Lower leg skin (tissue), 4 donors: ENCODE measurements at regions not wholly inside any gene's neighbourhood (a gene's known extent, or its start where the extent isn't known, plus 50 kb on each side); places are given as distances from the start of the nearest gene placed in this dataset.

Experiments used
- DNase-seq, 2 donors: peaks; one replicate each; pipeline ENCODE4 v3.0.0-alpha.2; 2019; ENCODE audit warnings: low spot score in 2 of 2
- H3K4me3 ChIP-seq: fragments of 200-600 bp; sonication (generic); 2 replicates; pipeline ENCODE4 v1.5.1; 2017; ENCODE audit warnings: mild to moderate bottlenecking, low read depth; ENCODE audit not compliant: poor library complexity, severe bottlenecking
- POLR2A ChIP-seq, 2 donors: fragments of 450-650 bp; IDR thresholded peaks; one replicate each; pipeline ENCODE4 v1.6.1; 2016 to 2017; ENCODE audit warnings: antibody characterized with exemption in 2 of 2, mild to moderate bottlenecking in 1 of 2, moderate library complexity in 1 of 2
- WGBS, 2 donors: methylation state at CpG; one replicate each; pipeline ENCODE4 v1.1.5; 2018; 5-methylcytosine and 5-hydroxymethylcytosine counted together
- intact Hi-C: fragments of 100-400 bp; cut with DNase I; formaldehyde crosslinking; loops from one replicate; pipeline ENCODE4 v1.15.0; 2023; ENCODE audit warnings: low total_unique reads
- TF ChIP-seq, protein P1 (sequence below), 3 donors: fragments of 450-650 bp; IDR thresholded peaks; one replicate each; pipeline ENCODE4 v1.5.1; 2016; ENCODE audit warnings: antibody characterized with exemption in 3 of 3, mild to moderate bottlenecking in 3 of 3, moderate library complexity in 2 of 3

DNA sequence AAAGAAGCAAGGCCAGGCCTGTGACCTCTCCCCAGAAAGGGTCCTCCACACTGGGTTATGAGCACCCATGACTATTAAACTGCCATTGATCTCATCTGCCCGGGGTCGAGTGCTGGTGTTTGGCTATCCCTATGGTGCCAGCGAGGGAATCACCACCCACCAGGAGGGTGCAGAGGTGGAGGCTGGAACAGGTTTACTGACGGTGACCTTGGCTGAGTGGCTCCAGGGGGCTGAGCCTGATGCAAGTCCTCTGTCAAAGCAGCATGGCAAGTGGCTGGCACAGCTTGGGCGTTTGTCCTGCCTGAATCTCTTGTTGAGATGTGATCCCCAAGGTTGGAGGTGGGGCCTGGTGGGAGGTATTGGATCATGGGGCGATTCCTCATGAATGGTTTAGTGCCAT, 196.4 kb upstream of the HDAC4 start:
- intact Hi-C loops: no loop called here
- DNase-seq: peak in 1 of 2 donors; percentile 76
- WGBS, 2 donors: 90 to 100% methylated on average over 4 to 6 of the region's 6 CpGs
- no peak overlapping the region for H3K4me3 ChIP-seq
- no peak for TF ChIP-seq POLR2A (IDR thresholded peaks at IDR 0.05)
- TF ChIP-seq, protein P1, sequence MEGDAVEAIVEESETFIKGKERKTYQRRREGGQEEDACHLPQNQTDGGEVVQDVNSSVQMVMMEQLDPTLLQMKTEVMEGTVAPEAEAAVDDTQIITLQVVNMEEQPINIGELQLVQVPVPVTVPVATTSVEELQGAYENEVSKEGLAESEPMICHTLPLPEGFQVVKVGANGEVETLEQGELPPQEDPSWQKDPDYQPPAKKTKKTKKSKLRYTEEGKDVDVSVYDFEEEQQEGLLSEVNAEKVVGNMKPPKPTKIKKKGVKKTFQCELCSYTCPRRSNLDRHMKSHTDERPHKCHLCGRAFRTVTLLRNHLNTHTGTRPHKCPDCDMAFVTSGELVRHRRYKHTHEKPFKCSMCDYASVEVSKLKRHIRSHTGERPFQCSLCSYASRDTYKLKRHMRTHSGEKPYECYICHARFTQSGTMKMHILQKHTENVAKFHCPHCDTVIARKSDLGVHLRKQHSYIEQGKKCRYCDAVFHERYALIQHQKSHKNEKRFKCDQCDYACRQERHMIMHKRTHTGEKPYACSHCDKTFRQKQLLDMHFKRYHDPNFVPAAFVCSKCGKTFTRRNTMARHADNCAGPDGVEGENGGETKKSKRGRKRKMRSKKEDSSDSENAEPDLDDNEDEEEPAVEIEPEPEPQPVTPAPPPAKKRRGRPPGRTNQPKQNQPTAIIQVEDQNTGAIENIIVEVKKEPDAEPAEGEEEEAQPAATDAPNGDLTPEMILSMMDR (IDR thresholded peaks at IDR 0.05): no peak

DNA sequence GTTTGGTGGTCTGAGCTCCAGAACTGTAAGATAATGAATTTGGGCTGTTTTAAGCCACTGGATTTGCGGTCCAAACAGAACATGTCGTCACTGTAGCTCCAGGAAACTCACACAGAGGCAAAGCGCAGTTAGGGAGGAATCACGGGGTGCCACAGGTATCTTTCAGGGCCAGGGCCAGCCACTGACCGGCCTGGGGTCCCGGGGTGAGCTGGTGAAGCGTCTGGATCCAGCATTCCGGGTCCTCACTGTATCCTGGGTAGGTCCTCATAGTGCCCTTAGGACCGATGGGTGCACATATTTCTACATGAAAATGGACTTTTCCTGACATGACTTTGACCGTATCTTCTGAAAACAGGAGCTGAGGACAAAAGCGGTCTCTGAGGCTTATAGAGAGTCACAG, 196.0 kb upstream of the HDAC4 start:
- peak in 1 of 2 donors; percentile 62 for DNase-seq
- WGBS, 2 donors: 89 to 96% methylated on average over 9 to 11 of the region's 11 CpGs
- TF ChIP-seq, protein P1 (IDR thresholded peaks at IDR 0.05): no peak
- no peak for TF ChIP-seq POLR2A (IDR thresholded peaks at IDR 0.05)
- no peak overlapping the region for H3K4me3 ChIP-seq
- intact Hi-C loops: no loop called here

DNA sequence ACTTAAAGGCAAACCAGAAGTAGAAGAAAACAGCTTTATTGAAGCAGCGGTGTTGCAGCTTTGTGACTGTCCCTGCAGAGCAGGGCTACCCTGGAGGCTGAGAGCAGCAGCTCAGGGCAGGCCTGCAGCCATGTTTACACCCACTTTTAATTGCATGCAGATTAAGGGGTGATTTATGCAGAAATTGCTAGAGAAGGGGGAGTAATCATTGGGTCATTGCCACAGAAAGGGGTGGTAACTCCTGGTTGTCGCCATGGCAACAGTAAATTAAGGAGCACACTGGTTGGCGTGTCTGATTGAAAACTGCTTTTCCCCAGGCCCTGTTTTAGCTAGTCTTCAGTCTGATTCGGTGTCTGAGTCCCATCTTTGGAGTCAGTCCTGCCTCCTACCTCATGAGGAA, 195.4 kb upstream of the HDAC4 start:
- H3K4me3 ChIP-seq: no peak overlapping the region
- TF ChIP-seq POLR2A (IDR thresholded peaks at IDR 0.05): no peak
- TF ChIP-seq, protein P1 (IDR thresholded peaks at IDR 0.05): no peak
- 55 to 66% methylated on average over 4 of the region's 4 CpGs for WGBS, 2 donors
- no peak for DNase-seq
- intact Hi-C loops: no loop called here

DNA sequence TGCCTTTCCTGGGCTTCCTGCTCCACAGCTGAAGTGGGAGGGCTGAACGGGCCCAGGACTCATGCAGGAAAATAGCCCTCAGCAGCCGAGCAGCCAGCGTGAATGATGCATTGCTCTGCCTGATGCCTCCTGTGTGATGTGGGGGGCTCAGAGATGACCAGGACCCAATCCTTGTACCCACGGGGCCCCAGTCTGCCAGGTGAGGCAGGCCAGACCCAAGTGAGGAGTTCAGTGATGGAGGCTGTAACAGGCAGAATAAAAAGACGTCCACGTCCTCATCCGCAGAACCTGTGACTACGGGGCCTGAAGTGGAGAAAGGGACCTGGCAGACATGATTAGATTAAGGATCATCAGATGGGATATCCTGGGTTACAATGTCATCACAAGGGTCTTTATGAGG, 194.9 kb upstream of the HDAC4 start:
- no peak overlapping the region for H3K4me3 ChIP-seq
- DNase-seq: peak in 1 of 2 donors; percentile 77
- intact Hi-C loops: no loop called here
- TF ChIP-seq, protein P1 (IDR thresholded peaks at IDR 0.05): no peak
- TF ChIP-seq POLR2A (IDR thresholded peaks at IDR 0.05): no peak
- WGBS, 2 donors: 84 to 93% methylated on average over 8 of the region's 8 CpGs

DNA sequence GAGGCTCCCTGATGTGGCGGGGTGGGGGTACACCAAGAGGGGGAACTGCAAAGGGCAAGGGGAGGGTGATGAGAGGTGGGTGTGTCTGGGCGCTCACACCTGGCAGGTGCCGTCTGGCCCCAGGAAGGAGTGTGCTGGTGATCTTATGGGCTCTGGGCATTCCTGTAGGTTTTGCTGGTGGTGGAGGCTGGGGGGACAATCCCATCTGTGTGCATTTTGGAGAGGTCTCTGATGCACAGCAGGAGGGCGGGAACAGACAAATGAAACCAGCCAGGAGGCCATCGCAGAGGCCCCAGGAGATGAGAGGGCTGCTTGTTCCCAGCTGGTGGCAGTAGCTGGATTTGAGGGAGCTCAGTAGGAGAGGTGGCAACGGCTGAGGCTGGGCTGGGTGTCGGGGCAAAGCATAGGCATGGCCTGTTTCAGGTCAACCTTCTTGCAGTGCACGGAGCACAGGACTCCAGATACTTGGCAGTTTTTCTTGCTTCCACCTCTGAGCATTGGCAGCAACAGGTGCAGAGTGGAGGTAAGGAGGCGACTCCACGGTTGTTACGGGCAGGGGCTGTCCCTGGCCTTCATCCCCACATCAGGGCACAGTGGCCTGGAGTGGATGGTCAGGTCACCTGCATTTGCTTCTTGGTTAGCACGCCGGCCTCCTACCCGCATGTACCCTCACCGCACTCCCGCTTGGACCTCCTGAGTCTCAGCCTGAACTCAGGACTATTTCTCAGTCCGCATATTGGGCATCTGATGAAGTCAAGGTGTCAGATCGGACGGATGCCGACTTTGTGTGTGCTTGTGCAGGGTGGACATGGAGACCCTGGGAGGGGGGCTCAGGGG, 194.2 kb upstream of the HDAC4 start:
- peak in 1 of 2 donors; percentile 75 for DNase-seq
- TF ChIP-seq, protein P1 (IDR thresholded peaks at IDR 0.05): no peak
- TF ChIP-seq POLR2A (IDR thresholded peaks at IDR 0.05): no peak
- WGBS, 2 donors: 93% methylated on average over 20 of the region's 20 CpGs
- no peak overlapping the region for H3K4me3 ChIP-seq
- intact Hi-C loops: no loop called here
